GM18873 (cell line): ENCODE measurements at regions not wholly inside any gene's neighbourhood (a gene's known extent, or its start where the extent isn't known, plus 50 kb on each side); places are given as distances from the start of the nearest gene placed in this dataset.

Experiments
- ATAC-seq: cut with Tn5 transposase; IDR thresholded peaks from one replicate; pipeline ENCODE4 v1.9.1; 2021; ENCODE audit warnings: mild to moderate bottlenecking, moderate library complexity, moderate number of reproducible peaks; ENCODE audit not compliant: unreplicated experiment, low FRiP score

DNA sequence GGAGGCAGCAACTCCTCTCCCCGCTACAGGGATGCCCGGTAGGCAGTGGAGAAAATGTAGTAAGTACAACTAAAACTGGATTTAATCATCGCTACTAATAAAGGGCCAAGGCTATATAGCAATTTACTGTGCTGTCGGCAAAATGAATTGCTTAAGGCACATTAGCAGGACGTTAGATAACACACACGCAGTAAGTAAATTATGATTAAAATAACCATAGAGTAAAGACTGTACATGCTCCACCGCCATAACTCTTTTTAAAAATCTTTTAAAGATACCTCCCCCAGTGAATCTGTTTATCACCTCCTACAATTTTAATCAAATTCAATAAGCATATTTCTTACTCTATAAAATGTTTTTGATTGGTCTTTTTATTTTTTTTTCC lies 371.4 kb upstream of the MGMT start:
- ATAC-seq = no peak

DNA sequence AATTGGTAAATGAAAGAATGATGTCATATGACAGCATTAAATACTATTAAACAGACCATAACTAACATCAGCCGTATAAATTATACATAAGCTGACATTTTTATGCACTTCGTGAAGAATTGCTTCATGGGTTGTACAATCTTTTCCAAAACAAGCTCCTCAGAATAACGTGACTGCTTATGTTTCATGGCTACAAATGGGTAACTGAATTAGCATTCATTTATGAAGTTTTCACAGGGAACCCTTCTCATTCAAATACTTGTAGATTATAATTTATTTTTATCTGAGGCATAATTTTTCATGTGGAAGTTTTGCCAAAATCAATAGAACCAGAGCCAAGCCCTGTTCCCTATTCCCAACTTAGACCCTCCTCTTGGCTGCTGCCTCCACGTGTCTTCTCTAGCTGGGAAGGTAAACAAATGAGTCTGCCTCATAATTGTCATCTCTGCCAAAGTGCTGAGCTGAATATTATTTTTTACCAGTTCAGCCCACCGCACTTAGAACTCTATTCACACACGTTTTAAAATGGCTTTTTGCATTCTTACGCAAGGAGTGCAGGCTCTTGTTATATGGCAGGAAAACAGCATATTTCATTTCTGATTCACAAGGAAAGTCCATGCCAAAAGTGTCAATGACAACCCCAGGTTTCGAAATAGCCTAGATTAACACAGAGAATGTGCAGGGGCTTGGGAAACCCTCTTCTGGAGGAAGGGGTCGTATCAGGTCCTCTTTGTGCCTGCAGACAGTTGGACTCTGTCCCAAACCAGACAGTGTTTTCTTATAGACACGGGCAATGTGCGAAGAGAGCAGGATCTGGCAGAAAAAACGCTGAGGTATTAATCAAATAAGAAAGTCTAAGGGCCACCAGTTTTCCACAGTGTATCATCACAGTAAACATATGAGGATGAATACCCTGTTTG lies 370.7 kb upstream of the MGMT start:
- no peak for ATAC-seq

- no peak for ATAC-seq
Measured at GRCh38 chr10:129097776-129098330, 369.2 kb upstream of the MGMT start.

- no peak for ATAC-seq
Measured at GRCh38 chr10:129098517-129098916, 368.5 kb upstream of the MGMT start.

DNA sequence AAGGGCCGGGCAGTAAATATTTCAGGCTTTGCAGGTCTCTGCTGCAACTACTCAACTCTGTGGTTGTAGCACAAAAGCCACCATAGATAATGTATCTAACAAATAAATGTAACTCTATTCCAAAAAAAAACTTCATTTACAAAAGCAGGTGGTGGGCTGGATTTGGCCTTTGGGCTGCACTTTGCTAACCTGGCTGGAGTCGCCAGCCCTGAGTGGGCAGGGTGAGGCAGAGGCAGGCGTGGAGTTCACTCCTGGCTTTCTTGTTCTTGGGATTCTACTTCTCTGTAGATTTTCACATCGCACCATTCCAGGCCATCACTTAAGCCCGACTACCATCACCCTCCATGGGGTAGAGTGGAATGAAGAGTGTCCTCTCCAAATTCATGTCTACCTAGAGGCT lies 367.6 kb upstream of the MGMT start:
- ATAC-seq = no peak

DNA sequence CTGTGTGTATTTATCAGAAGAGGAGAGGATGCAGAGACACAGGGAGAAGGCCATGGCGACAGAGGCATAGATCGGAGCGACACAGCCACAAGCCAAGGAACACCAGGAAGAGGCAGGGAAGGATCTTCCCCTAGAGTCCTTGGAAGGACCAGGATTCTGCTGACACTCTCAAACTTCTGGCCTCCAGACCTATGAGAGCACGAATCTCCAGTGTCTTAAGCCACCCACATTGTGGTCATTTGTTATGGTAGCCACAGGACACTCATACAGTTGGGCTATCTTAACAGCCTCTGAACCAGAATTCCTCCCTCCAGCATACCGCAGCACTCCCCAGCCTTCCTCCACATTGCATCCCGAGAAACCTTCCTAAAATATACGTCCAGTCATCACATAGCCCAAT lies 367.0 kb upstream of the MGMT start:
- no peak for ATAC-seq

GRCh38 chr10:129101232-129101980 lies 365.6 kb upstream of the MGMT start:
- ATAC-seq = no peak

DNA sequence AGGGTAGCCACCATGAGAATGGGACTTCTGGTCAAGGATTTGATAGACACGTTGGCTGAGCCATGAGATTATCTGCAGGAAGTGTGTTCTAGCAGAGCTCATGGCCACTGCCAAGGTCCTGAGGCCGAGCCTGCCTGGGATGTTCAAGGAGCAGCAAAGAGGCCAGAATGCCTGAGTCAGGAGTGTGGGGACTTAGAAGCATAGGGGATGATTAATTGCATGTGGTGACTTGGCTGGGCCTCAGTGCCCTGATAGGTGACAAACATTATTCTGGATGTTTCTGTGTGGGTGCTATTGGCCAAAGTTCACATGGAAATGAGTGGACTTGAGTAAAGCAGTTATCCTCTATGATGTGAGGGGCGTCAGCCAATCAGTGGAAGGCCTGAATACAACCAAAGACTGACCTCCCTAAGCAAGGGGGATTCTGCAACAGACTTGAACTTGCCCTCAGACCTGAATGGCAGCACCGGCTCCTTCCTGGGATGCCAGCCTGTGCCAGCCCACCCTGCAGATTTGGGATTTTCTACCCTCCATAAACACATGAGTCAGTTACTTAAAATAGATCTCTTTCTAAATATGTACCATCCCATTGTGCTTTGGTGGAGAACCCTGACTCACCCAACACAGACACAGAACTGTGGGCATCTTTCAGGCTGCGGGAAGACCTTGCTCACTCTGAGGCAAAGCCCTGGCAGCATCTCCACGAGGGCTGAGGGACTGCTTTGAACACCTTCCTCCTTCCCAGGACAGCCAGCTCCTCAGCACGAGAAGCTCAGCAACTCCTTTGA lies 363.9 kb upstream of the MGMT start:
- ATAC-seq = no peak

DNA sequence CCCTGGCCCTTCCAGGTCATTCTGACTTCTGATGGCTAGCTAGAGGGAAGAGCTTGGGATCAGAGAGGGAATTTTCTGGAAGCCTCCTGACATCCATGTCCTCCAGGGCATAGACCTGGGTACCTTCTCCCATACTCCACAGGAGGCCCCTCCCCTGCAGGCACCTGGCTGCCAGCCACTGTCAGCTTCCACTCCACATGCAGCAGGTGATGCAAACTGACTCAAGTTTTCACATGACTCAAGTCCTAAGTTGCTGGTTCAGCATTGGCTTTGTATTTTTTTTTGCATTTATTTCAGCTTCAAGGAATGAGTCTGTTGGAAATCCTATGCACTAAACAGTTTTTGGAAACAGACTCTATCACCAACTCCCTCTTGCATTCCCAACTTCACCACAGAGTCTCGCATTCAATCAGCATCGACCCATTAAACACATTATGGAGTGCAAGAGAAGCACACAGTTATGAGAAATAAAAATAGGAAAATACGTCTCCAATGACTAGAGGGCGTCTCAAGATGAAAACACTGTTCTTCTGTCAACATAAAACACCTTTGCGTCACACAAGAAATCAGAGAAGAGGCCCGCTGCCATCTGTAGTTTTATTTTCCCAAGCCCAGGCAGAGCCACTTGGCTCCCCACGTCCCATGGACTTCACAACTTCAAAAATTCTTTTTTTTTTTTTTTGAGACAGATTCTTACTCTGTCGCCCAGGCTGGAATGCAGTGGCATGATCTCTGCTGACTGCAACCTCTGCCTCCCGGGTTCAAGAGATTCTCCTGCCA lies 362.6 kb upstream of the MGMT start:
- ATAC-seq = no peak

DNA sequence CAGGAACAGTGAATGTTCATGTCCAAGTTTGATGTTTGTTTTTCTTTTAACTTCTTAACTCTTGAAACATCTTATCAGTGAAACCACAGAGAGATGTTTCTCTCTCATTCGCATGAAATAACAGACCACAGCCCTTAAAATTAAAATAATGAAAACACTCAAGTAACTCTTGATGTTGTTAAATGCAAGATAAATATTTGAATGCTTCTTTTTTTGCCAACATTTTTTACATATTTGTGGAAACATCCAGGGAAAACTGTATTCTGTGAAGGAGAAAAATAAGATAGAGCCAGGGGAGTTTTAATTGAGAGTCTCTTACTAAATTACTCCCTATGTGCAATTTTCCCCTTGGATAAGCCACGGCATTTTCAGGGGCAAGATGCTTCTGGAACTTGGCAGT lies 361.8 kb upstream of the MGMT start:
- no peak for ATAC-seq

GRCh38 chr10:129106314-129106713 lies 360.7 kb upstream of the MGMT start:
- no peak for ATAC-seq

- ATAC-seq = no peak
Measured at GRCh38 chr10:129107525-129107924, 359.5 kb upstream of the MGMT start.

GRCh38 chr10:129108378-129108777 lies 358.7 kb upstream of the MGMT start:
- no peak for ATAC-seq

GRCh38 chr10:129108994-129109393 lies 358.0 kb upstream of the MGMT start:
- no peak for ATAC-seq

- ATAC-seq = no peak
Measured at GRCh38 chr10:129110780-129111179, 356.3 kb upstream of the MGMT start.

GRCh38 chr10:129111922-129112321 lies 355.1 kb upstream of the MGMT start:
- ATAC-seq = no peak

- no peak for ATAC-seq
Measured at GRCh38 chr10:129114588-129114987, 352.5 kb upstream of the MGMT start.

- no peak for ATAC-seq
Measured at GRCh38 chr10:129116371-129116770, 350.7 kb upstream of the MGMT start.

GRCh38 chr10:129120441-129120840 lies 346.6 kb upstream of the MGMT start:
- ATAC-seq = no peak

GRCh38 chr10:129122846-129123245 lies 344.2 kb upstream of the MGMT start:
- ATAC-seq = no peak
